Adrenal gland (tissue), 5 donors: ENCODE measurements at regions not wholly inside any gene's neighbourhood (a gene's known extent, or its start where the extent isn't known, plus 50 kb on each side); places are given as distances from the start of the nearest gene placed in this dataset.

Experiments used
- CTCF ChIP-seq, 6 experiments: fragments of 450-650 bp in 4 of 6; fragments of 200-600 bp in 2 of 6; sonication (generic) in 1 of 6; IDR thresholded peaks; 1 replicate in 5 of 6; 2 replicates in 1 of 6; pipeline versions ENCODE4 v1.5.1 to v1.8.0; 2016 to 2021; ENCODE audit warnings: antibody characterized with exemption in 6 of 6, mild to moderate bottlenecking in 2 of 6, moderate library complexity in 1 of 6
- POLR2A ChIP-seq, 2 donors: fragments of 450-650 bp; IDR thresholded peaks; one replicate each; pipeline ENCODE4 v1.6.1; 2017; ENCODE audit warnings: antibody characterized with exemption in 2 of 2, mild to moderate bottlenecking in 2 of 2, moderate library complexity in 1 of 2
- donor health status: DM: no; HTN: no; CAD: no.

GRCh38 chr2:165032559-165032958, 77.2 kb upstream of the SLC38A11 start:
- TF ChIP-seq POLR2A (IDR thresholded peaks at IDR 0.05) (no peak), CTCF (IDR thresholded peaks at IDR 0.05) (no peak)
